Embryonic facial prominence (tissue), 1 donor: ENCODE measurements at regions not wholly inside any gene's neighbourhood (a gene's known extent, or its start where the extent isn't known, plus 50 kb on each side); places are given as distances from the start of the nearest gene placed in this dataset.
"Not testable (repeated sequence)": the region's sequence is repeated elsewhere in the genome, so short reads cannot be mapped to it uniquely, and the experiment has no call there.

ENCODE experiments used
- DNase-seq: peaks from one replicate; pipeline ENCODE4 v3.0.0-alpha.2; 2016; ENCODE audit errors: extremely low spot score

GRCh38 chr18:43341014-43341413 lies 63.7 kb upstream of the SYT4 start:
- DNase-seq: no peak

- no peak for DNase-seq
These were observed 72.9 kb upstream of the SYT4 start for GRCh38 chr18:43350176-43350575.

GRCh38 chr18:43364535-43364934 lies 87.2 kb upstream of the SYT4 start:
- DNase-seq: no peak

- no peak for DNase-seq
These were observed 90.6 kb upstream of the SYT4 start for GRCh38 chr18:43367895-43368294.

- not testable (repeated sequence) for DNase-seq
These were observed 92.0 kb upstream of the SYT4 start for GRCh38 chr18:43369311-43369710.

- no peak for DNase-seq
These were observed 95.5 kb upstream of the SYT4 start for GRCh38 chr18:43372773-43373172.

GRCh38 chr18:43380104-43380672 lies 102.9 kb upstream of the SYT4 start:
- no peak for DNase-seq

GRCh38 chr18:43382641-43383403 lies 105.5 kb upstream of the SYT4 start:
- no peak for DNase-seq

GRCh38 chr18:43389163-43389562 lies 111.9 kb upstream of the SYT4 start:
- DNase-seq: no peak

- DNase-seq: no peak
These were observed 114.9 kb upstream of the SYT4 start for GRCh38 chr18:43392168-43392567.

- no peak for DNase-seq
These were observed 115.9 kb upstream of the SYT4 start for GRCh38 chr18:43393174-43393573.

- DNase-seq: no peak
These were observed 119.0 kb upstream of the SYT4 start for GRCh38 chr18:43396266-43396665.

GRCh38 chr18:43398601-43399000 lies 121.3 kb upstream of the SYT4 start:
- DNase-seq: no peak

GRCh38 chr18:43405097-43405496 lies 127.8 kb upstream of the SYT4 start:
- DNase-seq: no peak

- DNase-seq: no peak
These were observed 136.7 kb upstream of the SYT4 start for GRCh38 chr18:43414006-43414405.

GRCh38 chr18:43420091-43420490 lies 142.8 kb upstream of the SYT4 start:
- DNase-seq: no peak

- no peak for DNase-seq
These were observed 143.7 kb upstream of the SYT4 start for GRCh38 chr18:43420950-43421349.

GRCh38 chr18:43422518-43422917 lies 145.2 kb upstream of the SYT4 start:
- no peak for DNase-seq

GRCh38 chr18:43435851-43436250 lies 158.6 kb upstream of the SYT4 start:
- no peak for DNase-seq

GRCh38 chr18:43442131-43442530 lies 164.8 kb upstream of the SYT4 start:
- no peak for DNase-seq

- no peak for DNase-seq
These were observed 165.3 kb upstream of the SYT4 start for GRCh38 chr18:43442571-43442970.

GRCh38 chr18:43465483-43465882 lies 188.2 kb upstream of the SYT4 start:
- no peak for DNase-seq

- no peak for DNase-seq
These were observed 194.6 kb upstream of the SYT4 start for GRCh38 chr18:43471873-43472272.

GRCh38 chr18:43481069-43481468 lies 203.8 kb upstream of the SYT4 start:
- no peak for DNase-seq
